Activated CD4-positive, CD25-positive, alpha-beta regulatory T cell treated with anti-CD3 and anti-CD28 coated beads, Interleukin-2, amount 50 U/mL, for 24 hours (primary cell): ENCODE measurements at regions not wholly inside any gene's neighbourhood (a gene's known extent, or its start where the extent isn't known, plus 50 kb on each side); places are given as distances from the start of the nearest gene placed in this dataset.
"Not testable (repeated sequence)": the region's sequence is repeated elsewhere in the genome, so short reads cannot be mapped to it uniquely, and the experiment has no call there.

Experiments used
- ATAC-seq, 2 donors: fragments of 150-1000 bp; cut with Tn5 transposase; one replicate each; pipeline ENCODE4 v1.10.0; 2021; ENCODE audit warnings: mild to moderate bottlenecking in 1 of 2, moderate library complexity in 1 of 2

DNA sequence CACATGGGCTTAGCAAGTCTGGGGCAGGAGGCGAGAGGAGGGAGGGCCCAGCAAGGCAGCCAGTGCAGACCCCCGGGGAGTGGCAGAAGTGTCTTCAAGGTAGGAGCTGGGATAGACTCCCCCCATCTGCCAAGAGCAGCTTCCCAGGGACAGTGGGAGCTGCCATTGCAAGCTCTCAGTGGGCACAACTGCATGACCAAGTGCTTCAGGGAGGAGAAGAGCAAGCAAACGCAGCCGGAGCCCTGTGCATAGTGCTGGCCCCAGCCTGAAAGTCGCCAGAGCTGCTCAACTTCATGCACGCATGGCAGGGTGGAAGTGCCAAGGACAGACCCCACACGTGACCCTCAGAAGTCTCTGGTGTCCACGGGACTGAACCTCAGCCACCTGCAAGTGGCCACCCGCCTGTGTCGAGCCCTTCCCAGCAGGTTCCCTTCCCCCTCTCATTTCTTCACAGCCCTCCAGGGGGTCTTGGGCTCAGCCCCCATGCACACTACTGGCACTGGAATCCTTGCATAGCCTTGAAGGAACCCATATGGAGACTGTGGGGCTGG is 89.4 kb downstream of the PLXNA1 start:
- no peak for ATAC-seq

DNA sequence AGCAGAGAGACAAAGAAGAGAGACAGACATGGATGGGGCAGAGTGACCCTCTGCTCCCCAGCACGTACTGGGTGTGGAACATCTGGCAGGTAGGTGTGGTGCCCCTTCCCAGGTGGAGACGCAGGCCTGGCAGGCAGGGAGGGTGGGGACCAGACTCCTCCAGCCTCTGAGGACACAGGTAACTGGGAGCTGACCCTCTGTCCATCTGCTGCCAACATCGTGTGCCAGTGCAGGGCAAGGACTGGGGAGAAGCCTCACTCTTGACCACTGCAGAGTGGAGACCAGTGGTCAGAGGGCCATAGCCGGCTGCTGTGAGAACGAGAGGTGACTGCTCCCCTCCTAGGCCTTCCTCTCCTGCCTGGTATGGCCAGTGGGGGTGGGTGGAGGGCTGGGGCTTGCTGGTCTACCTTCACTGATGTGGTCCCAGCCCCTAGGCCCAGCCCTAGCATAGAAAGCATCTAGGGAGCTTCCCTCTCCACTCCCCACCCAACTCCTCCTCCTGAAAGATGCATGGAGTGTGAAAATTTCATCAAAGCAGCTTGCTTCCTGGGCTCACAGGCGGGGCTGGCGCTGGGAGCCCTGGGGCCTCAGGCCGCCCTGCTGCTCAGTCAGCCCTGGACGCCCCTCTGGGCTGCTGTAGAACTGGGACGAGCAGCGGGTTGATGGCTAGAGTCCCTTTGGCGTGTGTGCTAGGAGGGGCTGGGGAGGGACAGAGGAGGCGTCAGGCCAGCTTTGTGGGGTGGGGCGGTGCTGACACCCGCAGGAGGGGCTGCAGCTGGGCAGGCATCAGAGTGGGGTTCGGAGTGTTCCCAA is 90.3 kb downstream of the PLXNA1 start:
- no peak for ATAC-seq

DNA sequence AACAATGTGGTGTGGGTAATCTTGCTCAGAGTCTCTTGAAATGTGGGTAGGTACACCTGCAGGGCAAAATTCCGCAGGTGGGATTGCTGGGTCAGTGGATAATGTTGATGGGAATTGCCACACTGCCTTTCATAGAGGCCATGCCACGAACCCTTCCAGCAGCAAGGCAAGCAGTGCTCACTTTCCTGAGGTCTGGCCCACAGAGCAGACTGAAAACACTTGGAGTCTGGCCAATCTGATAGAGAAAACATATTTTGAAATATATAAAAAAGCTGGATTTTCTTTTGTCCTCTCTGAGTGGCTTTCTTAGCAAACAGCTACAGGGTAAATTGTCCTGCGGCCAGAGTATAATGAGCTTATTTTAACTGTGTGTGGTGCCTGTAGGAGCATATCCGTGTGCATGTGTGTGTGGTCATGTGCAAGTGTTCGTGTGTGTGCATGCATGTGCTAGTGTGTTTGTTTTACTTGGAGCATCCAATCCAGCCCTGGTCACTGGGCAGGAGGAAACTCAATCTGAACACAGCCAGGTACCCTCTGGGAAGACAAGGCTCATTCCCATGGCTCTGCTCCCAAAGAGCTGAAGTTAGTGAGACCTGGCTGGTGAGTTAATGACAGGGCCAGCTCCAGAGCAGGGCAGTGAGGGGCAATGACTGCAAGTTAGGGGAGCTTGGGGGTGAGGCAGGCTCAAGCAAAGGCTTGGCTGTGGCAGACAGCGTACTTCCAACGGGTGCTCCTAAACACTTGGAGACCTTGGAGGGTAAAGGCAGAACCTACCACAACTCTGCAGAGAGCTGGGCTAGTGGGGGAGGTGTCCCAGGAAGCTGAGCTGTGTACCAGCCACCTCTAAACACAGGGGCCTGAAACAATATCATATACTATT is 91.3 kb downstream of the PLXNA1 start:
- no peak for ATAC-seq

DNA sequence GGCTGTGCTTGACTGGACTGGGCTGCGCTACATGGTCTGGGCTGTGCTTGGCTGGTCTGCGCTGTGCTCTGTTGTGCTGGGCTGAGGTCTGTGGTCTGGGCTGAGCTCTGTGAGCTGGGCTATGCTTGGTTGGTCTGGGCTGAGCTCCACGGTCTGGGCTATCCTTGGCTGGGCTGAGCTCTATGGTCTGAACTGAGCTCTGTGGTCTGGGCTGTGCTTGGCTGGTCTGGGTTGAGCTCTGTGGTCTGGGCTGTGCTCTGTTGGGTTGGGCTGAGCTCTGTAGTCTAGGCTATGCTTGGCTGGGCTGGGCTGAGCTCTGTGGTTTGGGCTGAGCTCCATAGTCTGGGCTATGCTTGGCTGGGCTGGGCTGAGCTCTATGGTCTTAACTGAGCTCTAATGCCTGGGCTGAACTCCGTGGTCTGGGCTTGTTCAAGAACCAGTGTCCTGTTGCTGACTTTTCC is 92.0 kb downstream of the PLXNA1 start:
- ATAC-seq = peak; percentile 36 to 40

DNA sequence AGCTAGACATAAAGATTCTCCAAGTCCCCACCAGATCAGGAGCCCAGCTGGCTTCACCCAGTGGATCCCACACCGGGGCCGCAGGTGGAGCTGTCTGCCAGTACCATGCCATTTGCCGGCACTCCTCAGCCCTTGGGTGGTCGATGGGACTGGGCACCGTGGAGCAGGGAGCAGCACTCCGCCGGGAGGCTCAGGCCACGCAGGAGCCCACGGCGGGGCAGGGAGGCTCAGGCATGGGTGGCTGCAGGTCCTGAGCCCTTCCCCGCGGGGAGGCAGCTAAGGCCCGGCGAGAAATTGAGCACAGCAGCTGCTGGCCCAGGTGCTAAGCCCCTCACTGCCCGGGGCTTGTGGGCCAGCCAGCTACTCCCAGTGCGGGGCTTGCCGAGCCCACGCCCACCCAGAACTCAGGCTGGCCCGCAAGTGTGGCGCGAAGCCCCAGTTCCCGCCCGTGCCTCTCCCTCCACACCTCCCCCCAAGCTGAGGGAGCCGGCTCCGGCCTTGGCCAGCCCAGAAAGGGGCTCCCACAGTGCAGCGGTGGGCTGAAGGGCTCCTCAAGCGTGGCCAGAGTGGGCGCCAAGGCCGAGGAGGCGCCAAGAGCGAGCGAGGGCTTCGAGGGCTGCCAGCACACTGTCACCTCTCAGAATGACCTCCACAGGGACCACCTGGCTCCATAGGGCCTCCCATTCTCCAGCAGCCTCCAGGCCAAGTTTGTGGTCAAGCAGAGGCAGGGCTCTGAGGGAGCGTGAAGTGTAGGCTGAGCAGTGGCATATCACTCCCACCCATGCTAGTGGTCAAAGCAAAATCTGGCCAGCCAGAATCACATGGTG is 93.5 kb downstream of the PLXNA1 start:
- not testable (repeated sequence) for ATAC-seq

DNA sequence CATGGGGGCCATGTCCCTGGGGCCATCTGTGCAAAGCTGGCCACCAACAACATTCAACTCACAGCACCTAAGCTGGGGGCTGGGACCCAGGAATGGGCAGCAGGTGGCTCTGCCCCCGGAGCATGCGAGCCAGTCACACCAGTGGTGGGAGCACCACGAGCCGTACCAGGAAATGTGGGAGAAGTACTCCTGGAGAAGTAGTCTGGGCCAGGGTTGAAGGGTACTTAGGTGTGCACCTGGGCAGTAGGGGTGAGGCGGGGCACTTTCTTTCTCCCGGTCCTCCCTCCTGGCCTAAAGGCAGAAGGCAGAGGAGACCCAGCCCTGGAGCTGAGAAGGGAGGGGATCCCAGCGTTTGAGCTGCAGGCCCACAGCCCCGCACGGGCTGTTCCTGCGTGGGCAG is 94.2 kb downstream of the PLXNA1 start:
- ATAC-seq = no peak

DNA sequence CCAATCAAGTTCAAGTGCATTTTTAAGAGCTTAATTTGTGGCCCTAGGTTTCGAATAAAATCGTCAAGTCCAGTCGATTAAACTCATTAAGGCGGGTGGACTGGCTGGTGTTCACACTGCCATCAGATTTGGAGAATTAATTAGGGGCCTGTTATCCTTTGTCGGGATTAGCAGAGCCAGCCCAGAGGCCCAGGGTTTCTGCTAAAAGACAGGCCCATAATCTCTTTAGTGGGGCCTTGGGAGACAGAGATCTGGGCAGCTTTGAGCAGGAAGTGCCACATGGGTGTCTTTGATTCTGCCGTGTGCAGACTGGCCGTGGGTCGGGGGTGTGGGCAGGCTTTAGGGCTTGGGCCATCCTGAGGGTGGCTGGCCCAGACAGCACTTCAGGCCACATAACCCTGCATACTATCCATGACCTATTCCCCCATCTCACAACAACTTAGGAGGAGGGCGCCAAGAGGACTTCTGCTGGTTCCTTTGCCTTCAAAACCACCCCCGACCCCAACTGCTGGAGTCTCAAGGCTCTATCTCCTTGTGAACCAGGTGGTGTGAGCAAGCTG is 94.7 kb downstream of the PLXNA1 start:
- no peak for ATAC-seq

DNA sequence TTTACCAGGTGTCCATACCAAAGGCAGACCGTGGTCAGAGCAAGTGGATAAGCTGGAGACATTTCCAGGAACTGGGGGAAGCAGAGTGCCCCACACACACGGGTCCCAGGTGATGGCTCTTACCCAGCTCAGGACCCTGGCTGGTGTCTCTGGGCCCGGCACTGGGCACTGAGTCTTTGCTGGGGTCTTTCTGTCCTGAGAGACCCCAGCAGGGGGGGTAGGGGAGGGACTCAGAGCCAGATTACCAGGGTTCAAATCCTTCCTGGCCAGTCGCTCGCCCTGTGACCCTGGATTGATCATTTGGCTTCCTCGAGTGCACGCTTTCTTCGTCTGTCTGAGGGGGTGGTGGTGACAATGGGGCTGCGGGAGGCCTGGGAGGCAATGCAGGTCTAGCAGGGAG is 95.7 kb downstream of the PLXNA1 start:
- no peak for ATAC-seq

DNA sequence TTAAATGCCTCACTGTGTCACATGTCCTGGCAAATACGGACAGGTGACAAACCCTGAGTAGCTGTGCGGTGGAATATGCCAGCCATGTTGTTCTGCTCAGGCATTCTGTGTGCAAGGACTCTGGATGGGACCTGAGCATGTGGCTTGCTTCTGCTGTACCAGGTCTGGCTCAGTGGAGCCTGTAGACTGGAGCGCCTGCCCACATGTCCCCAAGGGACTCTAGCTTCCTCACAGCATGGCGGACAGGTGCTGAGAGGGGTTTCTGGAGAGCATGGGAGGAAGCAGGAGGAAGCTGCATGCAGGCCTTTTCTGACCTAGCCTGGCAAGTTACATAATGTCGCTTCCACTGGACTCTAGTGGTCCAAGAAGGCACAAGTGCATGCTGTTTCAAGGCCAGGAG is 96.3 kb downstream of the PLXNA1 start:
- no peak for ATAC-seq

DNA sequence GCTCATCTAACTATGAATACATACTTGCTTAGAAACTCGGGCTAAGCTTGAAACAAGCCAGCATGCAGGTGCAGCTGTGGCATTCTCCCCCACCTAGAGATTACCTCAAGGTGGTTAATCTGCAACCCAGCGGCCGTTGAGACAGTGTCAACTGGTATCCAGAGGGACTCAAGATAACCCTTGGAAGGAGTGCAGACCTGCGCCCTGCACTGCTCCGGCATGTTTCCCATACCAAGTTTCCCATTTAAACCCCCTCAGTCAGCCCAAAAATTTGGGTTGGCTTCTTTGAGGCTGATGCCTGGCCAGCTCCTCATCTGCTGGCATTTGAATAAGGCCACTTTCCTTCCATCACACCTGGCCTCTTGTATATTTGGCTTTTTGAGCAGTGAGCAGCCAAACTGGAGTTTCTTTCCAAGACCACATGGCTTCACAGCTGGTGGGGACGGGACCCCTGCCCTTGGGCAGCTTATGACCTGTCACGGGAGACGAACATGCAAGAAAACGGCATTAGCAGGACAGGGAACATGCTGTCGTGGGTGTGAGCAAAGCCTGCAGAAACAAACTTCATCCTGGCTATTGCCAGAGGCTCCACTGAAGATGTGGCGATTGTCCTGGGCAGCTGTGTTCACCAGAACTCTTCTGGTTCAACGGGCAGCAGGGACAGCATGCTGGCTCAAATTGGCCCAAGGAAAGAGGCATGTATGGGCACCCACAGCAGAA is 98.2 kb downstream of the PLXNA1 start:
- ATAC-seq = no peak

DNA sequence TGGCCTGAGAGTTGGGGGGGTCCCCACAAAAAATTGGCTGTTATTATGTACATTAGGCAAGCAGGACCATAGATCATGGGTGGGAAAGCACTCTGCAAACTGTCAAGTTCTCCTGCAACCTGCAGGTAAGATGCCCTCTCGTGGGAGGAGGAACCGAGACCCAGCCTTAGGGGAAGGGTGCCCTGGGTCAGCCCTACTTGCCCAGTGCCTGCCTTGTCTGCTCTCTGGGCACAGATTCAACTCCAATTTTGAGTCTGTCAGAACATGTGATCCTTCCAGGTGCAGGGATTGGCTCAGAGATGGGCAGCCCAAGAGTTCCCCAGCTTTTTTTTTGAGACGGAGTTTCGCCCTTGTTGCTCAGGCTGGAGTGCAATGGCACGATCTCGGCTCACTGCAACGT is 99.2 kb downstream of the PLXNA1 start:
- no peak for ATAC-seq

DNA sequence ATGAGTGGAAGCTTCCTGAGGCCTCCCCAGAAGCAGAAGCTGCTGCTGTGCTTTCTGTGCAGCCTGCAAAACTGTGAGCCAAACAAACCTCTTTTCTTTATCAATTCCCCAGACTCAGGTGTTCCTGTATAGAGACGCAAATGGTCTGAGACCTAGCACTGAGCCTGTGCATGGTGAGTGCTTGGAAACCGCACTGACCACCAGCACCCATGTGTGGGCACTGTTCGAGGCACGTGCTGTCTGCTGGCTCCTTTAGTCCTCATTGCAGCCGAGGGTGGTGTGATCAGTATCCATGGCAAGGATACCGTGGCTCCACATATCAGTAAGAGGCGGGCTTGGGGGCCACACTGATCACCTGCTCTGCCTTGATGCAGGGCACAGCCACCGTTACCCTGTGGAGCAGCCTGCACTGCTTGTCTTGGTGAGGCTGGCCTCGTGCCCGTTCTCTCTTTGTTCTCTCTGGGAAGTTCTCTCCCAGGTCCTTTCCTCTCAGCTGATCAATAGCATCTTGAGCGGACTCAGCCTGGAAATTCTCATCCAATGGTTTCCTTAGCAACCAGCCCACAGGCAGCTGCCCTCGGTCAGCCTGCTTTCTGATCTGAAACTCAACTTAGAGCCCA is 101.0 kb downstream of the PLXNA1 start:
- ATAC-seq = no peak

DNA sequence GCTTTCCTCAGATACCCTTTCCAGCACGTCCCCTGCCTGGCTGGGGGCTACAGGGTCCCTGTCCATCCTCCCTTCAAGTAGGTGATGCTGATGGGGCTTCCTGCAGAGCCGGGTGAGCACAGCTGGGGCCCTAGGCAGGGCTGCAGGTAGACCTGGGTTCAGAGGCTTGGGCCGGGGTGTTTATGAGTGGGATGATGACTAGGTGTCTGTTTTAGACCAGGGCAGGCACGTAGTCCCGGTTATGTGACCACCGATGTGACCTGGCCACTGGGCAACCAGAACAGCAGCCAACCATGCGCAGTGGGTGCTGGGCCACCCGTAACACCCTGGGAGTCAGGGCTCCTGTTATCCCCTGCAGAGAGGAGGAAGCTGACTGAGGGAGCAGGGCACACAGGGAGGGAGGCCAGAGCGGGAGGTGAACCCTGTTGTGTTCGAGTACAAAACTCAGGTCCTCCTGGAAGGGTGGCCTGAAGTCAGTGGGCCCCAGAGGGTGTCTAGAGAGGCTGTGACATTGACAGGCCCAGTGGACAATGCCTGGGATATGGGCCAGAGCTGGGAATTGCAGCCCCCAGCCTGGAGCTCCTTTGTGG is 101.6 kb downstream of the PLXNA1 start:
- no peak for ATAC-seq

DNA sequence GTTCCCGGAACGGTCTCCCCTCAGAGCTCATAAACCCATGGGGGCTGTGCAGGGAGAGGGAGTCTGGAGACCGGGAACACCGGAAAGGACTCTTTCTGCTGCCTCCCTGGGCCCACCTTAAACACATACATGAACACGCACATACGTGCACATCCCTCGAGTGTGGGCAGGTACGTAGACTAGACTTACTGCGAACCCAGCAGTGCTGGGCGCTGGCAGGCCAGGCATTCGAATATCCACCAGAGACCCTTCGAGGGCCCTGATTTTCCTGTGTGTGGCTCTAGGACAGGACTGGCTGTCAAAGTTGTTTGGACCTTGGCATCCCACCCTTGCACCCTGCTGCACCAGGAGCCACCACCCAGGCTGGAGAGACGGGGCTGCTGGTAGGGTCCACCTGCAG is 102.7 kb downstream of the PLXNA1 start:
- ATAC-seq = no peak

DNA sequence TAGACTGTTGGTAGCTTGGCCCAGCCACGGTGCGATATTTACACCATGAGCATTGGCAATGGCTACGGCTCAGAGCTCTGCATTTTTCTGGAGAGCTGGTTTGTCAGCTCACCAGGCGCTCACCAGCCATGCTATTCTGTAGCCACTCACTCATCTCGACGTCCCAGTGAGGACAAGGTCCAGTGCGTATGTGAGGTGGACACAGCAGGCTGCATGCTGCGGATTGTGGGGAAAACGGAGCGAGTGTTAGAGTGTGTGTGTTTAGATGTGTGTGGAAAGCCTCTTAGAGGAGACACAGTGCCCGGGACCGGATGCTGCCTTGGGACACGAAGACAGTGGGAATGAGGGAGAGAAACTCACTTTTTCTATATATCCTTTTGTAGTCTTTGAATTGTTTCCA is 103.7 kb downstream of the PLXNA1 start:
- ATAC-seq = not testable (repeated sequence)

DNA sequence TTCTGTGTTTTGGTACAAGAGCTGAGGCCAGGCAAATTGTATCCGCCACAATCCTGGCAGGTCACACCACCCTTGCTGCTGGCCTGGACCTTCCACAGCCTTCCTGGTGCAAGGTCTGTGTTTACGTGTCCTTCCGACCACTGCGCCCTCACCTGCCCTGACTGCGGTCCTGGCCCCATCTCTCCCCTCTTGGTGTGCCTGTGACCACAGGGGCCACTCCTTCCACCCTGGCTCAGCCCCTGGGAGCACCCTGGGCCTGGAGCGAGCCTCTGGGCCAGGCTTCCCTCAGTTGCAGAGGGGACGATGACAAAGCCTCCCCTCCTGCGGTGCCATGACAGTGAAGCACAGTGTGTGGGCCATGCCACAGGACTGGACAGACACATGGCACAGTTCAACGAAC is 104.5 kb downstream of the PLXNA1 start:
- no peak for ATAC-seq

DNA sequence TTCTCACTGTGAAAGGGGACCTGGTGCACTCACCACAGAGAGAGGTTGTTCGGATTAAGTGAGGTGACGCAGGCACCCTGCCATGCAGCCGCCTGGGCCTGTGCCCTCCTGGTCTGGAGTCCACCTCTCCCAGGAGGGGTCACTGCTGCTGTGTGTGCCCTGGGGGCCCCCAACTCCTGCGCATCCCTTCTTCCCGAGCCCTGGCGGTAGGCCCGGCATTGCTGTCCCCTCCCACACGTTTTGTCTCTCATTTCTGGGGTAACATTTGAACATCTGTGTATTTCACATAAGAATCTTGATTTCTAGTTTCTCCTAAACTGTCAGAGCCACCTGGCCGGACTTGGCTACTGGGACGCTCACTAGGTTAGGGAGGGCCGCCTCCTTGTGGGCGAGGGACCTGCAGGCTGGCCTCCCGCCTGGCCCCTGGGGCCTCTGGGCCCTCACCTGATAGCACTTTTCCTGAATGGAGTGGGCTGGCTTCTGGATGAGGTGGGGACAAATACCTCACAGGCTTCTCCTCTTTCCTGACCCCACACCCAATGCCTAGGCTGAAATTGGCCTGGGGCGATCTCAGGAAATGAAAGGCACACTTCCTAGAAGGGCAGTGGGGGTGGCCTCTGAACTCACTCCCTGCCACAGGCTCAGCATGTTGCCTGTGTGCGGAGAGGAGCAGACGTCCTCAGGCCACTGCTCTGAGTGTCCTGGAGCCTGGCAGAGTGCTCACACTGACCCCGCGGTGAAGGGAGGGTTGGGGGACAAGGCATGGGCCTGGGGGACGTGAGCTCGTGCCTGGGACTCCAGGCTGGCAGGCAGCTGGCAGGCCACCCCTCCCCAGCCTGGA is 104.2 kb upstream of the PRR23E start:
- no peak for ATAC-seq

DNA sequence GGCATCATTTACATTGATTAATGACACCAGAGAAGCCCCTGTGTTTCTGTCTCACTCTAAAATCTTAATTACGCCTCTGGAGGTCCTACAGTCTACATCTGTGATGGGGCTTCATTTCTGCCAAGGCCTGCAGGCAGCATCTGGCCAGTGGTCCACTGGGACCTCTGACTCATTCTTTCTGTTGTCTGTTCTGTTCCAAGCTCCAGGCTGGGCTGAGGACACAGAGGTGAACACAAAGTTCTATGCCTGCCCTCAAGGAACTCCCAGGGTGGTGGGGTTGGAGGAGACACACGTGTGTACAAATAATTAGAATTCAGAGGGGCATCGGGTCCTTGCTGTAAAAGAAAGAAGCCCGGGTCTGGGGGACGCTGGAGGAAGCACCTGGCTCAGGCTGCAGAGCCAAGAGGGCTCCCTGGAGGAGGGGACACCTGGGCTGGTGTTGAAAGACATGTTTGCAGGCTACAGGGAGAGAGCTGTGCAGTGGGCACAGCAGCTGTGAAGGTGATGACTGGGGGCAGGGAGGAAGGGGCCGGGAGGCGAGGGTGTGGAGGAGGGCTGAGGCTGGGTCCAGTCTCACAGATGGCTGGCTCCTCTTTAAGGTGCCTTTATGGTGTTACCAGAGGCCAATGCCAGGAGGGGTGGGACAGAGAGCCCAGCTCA is 103.3 kb upstream of the PRR23E start:
- ATAC-seq = no peak
